Aorta (tissue), 5 donors: ENCODE measurements at regions not wholly inside any gene's neighbourhood (a gene's known extent, or its start where the extent isn't known, plus 50 kb on each side); places are given as distances from the start of the nearest gene placed in this dataset.

Source experiments
- ATAC-seq: fragments of 200-7000 bp; cut with Tn5 transposase; one replicate; pipeline ENCODE4 v1.9.1; 2022; ENCODE audit warnings: moderate library complexity; ENCODE audit not compliant: low FRiP score
- DNase-seq, 2 donors: peaks; one replicate each; pipeline ENCODE4 v3.0.0-alpha.2; 2020
- H3K27ac ChIP-seq, 2 donors: one replicate each; pipeline ENCODE4 v1.5.1; 2013; ENCODE audit warnings: low read length in 2 of 2, mild to moderate bottlenecking in 2 of 2, moderate library complexity in 2 of 2, control low read depth in 1 of 2, inconsistent platforms in 1 of 2, low read depth in 1 of 2
- H3K27me3 ChIP-seq, 2 donors: one replicate each; pipeline ENCODE4 v1.6.1; 2013; ENCODE audit warnings: control low read depth in 1 of 2, low read length in 1 of 2, mild to moderate bottlenecking in 1 of 2, moderate library complexity in 1 of 2; ENCODE audit not compliant: insufficient read depth in 2 of 2, control insufficient read depth in 1 of 2
- H3K36me3 ChIP-seq, 2 donors: one replicate each; pipeline ENCODE4 v1.6.1; 2013; ENCODE audit warnings: control low read depth in 1 of 2, low read length in 1 of 2, mild to moderate bottlenecking in 1 of 2; ENCODE audit not compliant: insufficient read depth in 2 of 2, control insufficient read depth in 1 of 2
- H3K4me1 ChIP-seq, 2 donors: one replicate each; pipeline ENCODE4 v1.6.1; 2013; ENCODE audit warnings: low read length in 2 of 2, control low read depth in 1 of 2, mild to moderate bottlenecking in 1 of 2, moderate library complexity in 1 of 2; ENCODE audit not compliant: insufficient read depth in 2 of 2, control insufficient read depth in 1 of 2
- H3K4me3 ChIP-seq, 2 donors: one replicate each; pipeline ENCODE4 v1.5.1; 2013; ENCODE audit warnings: low read length in 2 of 2, control low read depth in 1 of 2, mild to moderate bottlenecking in 1 of 2
- H3K9me3 ChIP-seq: one replicate; pipeline ENCODE4 v1.6.1; 2013; ENCODE audit warnings: mild to moderate bottlenecking, low read length; ENCODE audit not compliant: control insufficient read depth
- WGBS, 2 donors: extraction: QIAGEN DNeasy Blood & Tissue Kit; methylation state at CpG; one replicate each; pipeline ENCODE4 v1.1.7; 2013; 5-methylcytosine and 5-hydroxymethylcytosine counted together
- intact Hi-C, 2 donors: fragments of 100-400 bp; cut with DNase I; formaldehyde crosslinking; loops; one replicate each; pipeline versions ENCODE4 v1.14.2 to v1.15.0; 2022
- donor health status: healthy with polysubstance abuse.
- donor health status: Bipolar disorder and iron deficiency.
- donor health status: DM: no; HTN: no; CAD: no.
- donor health status: DM: no; HTN: no; CAD: no.
- donor health status: DM: yes; HTN: yes; CAD: no.

DNA sequence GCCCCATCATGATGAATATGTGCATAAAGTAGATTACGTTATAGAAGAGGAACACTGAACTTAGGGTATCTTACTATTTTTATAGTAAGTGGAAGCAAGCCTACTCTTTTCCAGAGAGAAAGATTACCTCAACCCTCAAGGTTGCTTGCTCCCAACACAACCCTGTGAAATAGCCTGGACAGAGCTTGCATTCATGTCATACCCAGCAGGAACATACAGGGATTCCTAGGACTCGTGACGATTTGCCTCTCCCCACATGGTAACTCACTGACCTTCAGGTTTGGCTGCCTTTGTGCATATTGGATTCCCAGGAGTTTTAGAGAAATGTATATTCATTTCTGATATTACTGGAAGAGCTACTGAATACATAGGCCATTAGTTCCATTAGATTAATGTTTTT is 80.5 kb downstream of the BLTP1 start:
- H3K4me1 ChIP-seq = no peaks in the 10 kb centered on the region

GRCh38 chr4:122234686-122235085 is 82.6 kb downstream of the BLTP1 start:
- Histone ChIP-seq H3K27me3 (no peaks in the 10 kb centered on the region), H3K4me1 (no peaks in the 10 kb centered on the region), H3K9me3 (no peaks in the 10 kb centered on the region), H3K36me3 (peaks cover 0 to 3% of the 10 kb centered on the region in 2 donors), H3K4me3 (no peak overlapping the region), H3K27ac (no peak overlapping the region)
- ATAC-seq (no peak), DNase-seq (no peak)
- 91 to 93% methylated on average over 3 of the region's 3 CpGs for WGBS, 2 donors
- intact Hi-C loops = no loop called here

More for the DNA sequence above, 80.5 kb downstream of the BLTP1 start:
- no peak for DNase-seq
- H3K4me3 ChIP-seq = no peak overlapping the region
- 96% methylated on average over 3 of the region's 3 CpGs for WGBS, 2 donors
- H3K27me3 ChIP-seq = no peaks in the 10 kb centered on the region
- no peak for ATAC-seq
- intact Hi-C loops = no loop called here
- no peaks in the 10 kb centered on the region for H3K9me3 ChIP-seq
- H3K27ac ChIP-seq = no peak overlapping the region
- H3K36me3 ChIP-seq = no peaks in the 10 kb centered on the region

- WGBS, 2 donors = 94 to 95% methylated on average over 4 of the region's 4 CpGs
- H3K9me3 ChIP-seq = no peaks in the 10 kb centered on the region
- DNase-seq (no peak), ATAC-seq (no peak)
- intact Hi-C loops = no loop called here
- no peak overlapping the region for H3K27ac ChIP-seq
- H3K4me3 ChIP-seq = no peak overlapping the region
- H3K27me3 ChIP-seq = no peaks in the 10 kb centered on the region
- H3K36me3 ChIP-seq = peaks cover 0 to 5% of the 10 kb centered on the region in 2 donors
- no peaks in the 10 kb centered on the region for H3K4me1 ChIP-seq
Observed at GRCh38 chr4:122243785-122244184, 91.7 kb downstream of the BLTP1 start.

DNA sequence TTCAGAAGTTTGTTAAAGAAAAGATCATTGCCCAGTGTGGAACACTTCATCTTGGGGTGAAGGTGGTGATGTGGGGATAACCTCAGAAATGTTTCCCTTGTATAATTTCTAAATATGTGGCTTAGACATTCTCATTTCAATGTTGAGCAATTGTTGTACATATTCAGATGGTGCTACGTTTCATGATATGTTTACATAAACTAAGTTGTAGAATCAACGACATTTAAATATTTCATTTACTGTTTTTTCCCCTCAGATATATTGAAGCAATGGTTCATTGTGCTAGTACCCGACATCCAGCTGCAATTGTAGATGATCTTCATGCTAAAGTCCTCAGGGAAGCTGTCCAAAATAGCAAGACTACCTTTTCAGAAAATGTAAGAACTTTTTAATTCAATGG is 92.6 kb downstream of the BLTP1 start:
- Histone ChIP-seq H3K4me3 (no peak overlapping the region), H3K4me1 (no peaks in the 10 kb centered on the region), H3K9me3 (no peaks in the 10 kb centered on the region), H3K27ac (no peak overlapping the region), H3K27me3 (no peaks in the 10 kb centered on the region), H3K36me3 (peaks cover 0 to 1% of the 10 kb centered on the region in 2 donors)
- intact Hi-C loops = no loop called here
- ATAC-seq (no peak), DNase-seq (no peak)
- WGBS, 2 donors = 82% methylated on average over 3 of the region's 3 CpGs

GRCh38 chr4:122246551-122246950 is 94.4 kb downstream of the BLTP1 start:
- DNase-seq (no peak), ATAC-seq (no peak)
- Histone ChIP-seq H3K27ac (no peak overlapping the region), H3K9me3 (no peaks in the 10 kb centered on the region), H3K4me3 (no peak overlapping the region), H3K36me3 (no peaks in the 10 kb centered on the region), H3K27me3 (no peaks in the 10 kb centered on the region), H3K4me1 (no peaks in the 10 kb centered on the region)
- intact Hi-C loops = no loop called here
- 88 to 90% methylated on average over 2 of the region's 2 CpGs for WGBS, 2 donors

DNA sequence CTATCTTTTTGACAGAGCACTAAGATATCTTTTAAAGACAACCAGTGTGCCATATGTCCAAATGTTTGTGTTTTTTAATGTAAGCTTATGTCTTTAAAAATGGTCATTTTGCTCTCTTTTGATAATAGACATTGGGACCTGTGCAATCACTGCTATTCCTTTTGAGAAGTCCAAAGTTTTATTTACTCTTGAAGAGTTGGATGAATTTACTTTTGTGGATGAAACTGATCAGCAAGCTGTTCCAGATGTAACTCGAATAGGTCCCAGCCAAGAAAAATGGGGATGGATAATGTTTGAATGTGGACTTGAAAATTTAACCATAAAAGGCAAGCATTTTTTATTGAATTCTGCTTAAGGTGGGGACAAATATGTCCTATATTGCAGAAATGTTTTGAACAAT is 97.2 kb downstream of the BLTP1 start:
- ATAC-seq (no peak), DNase-seq (no peak)
- no peaks in the 10 kb centered on the region for H3K27me3 ChIP-seq
- intact Hi-C loops = no loop called here
- peaks cover 0 to 6% of the 10 kb centered on the region in 2 donors for H3K36me3 ChIP-seq
- no peaks in the 10 kb centered on the region for H3K4me1 ChIP-seq
- H3K27ac ChIP-seq = no peak overlapping the region
- no peaks in the 10 kb centered on the region for H3K9me3 ChIP-seq
- WGBS, 2 donors = 62 to 67% methylated on average over 1 of the region's 1 CpG
- H3K4me3 ChIP-seq = no peak overlapping the region

DNA sequence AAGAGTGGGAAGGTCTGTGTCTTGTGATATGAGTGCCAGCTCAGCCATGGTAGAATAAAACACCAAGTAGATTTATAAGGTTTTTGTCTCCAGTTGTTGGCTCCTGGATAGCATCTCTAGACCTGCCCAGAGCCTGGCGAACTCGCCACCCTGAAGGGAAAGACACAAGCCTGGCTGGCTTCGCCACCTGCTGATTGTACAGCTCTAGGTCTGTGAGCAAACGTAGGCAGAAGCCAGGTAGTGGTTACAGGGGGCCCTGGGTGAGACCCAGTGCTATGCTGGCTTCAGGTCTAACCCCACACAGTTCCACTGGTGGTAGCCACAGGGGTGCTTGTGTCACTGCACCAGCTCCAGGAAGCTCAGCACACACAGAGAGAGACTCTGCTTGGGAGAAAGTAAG is 100.5 kb downstream of the BLTP1 start:
- H3K4me1 ChIP-seq = no peaks in the 10 kb centered on the region
- H3K27ac ChIP-seq = no peak overlapping the region
- ATAC-seq (no peak), DNase-seq (no peak)
- intact Hi-C loops = loop anchor here in 1 of 2 donors (5.0 kb wide), 1 partner anchor 100 kb away; no protein-coding TSS in a partner anchor
- H3K4me3 ChIP-seq = no peak overlapping the region
- H3K9me3 ChIP-seq = no peaks in the 10 kb centered on the region
- H3K36me3 ChIP-seq = peaks cover 0 to 8% of the 10 kb centered on the region in 2 donors
- H3K27me3 ChIP-seq = no peaks in the 10 kb centered on the region
- WGBS, 2 donors = 97% methylated on average over 4 of the region's 4 CpGs

DNA sequence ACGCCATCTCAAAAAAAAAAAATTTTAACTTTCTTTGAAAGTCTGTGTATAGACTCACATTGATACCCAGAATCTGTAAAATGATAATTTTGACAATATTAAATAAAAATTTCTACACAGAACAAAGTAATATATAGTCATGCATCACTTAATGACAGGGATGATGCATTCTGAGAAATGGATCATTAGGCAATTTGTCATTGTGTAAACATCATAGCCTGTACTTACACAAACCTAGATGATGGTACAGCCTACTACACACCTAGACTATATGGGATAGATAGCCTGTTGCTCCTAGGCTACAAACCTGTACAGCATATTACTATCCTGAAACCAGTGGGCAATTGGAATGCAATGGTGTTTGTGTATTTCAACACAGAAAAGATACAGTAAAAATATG is 107.7 kb downstream of the BLTP1 start:
- peaks cover 0 to 7% of the 10 kb centered on the region in 2 donors for H3K36me3 ChIP-seq

GRCh38 chr4:122276359-122276758 is 102.5 kb upstream of the ADAD1 start:
- no peak overlapping the region for H3K4me3 ChIP-seq
- peaks cover 6 to 13% of the 10 kb centered on the region in 2 donors for H3K36me3 ChIP-seq
- intact Hi-C loops = no loop called here
- DNase-seq = no peak
- no peak overlapping the region for H3K27ac ChIP-seq
- no peak for ATAC-seq
- no peaks in the 10 kb centered on the region for H3K4me1 ChIP-seq
- H3K27me3 ChIP-seq = no peaks in the 10 kb centered on the region
- WGBS, 2 donors = 91 to 100% methylated on average over 1 of the region's 1 CpG
- no peaks in the 10 kb centered on the region for H3K9me3 ChIP-seq

More for the DNA sequence above, 107.7 kb downstream of the BLTP1 start:
- ATAC-seq (no peak), DNase-seq (no peak)
- intact Hi-C loops = no loop called here
- H3K9me3 ChIP-seq = no peaks in the 10 kb centered on the region
- WGBS, 2 donors = 95 to 100% methylated on average over 1 of the region's 1 CpG
- no peaks in the 10 kb centered on the region for H3K27me3 ChIP-seq
- H3K27ac ChIP-seq = no peak overlapping the region
- H3K4me1 ChIP-seq = no peaks in the 10 kb centered on the region
- no peak overlapping the region for H3K4me3 ChIP-seq
